ENCODE measurements at regions not wholly inside any gene's neighbourhood (a gene's known extent, or its start where the extent isn't known, plus 50 kb on each side); places are given as distances from the start of the nearest gene placed in this dataset.

GRCh38 chr2:164213916-164214315, 407.4 kb downstream of the GRB14 start:
- Mint-ChIP-seq H3K4me1 (ENCODE audit: low read depth, unreplicated experiment) (no peaks in the 10 kb centered on the region), H3K9me3 (ENCODE audit: unreplicated experiment) (no peaks in the 10 kb centered on the region), H3K27ac (ENCODE audit: unreplicated experiment) (no peak overlapping the region), H3K27me3 (ENCODE audit: insufficient read depth, unreplicated experiment) (peaks cover 3% of the 10 kb centered on the region), H3K36me3 (ENCODE audit: insufficient read depth, unreplicated experiment) (no peaks in the 10 kb centered on the region), H3K4me3 (ENCODE audit: unreplicated experiment) (no peak overlapping the region)
- no peaks in the 10 kb centered on the region for H3K27me3 ChIP-seq (replicated peaks; ENCODE audit: control insufficient read depth, insufficient read depth, low read length)
- ChIA-PET CTCF (no interaction called here), POLR2A (no interaction called here)
- intact Hi-C loops (cut with micrococcal nuclease; ENCODE audit: unreplicated experiment): no loop called here
- no TSS peak for BruUV-seq (replicated peaks)
- no peaks in the 10 kb centered on the region for H3K4me1 ChIP-seq
- no peak overlapping the region for H3K4me3 ChIP-seq (ENCODE audit: low read depth, low read length)
- TF ChIP-seq CTCF (IDR thresholded peaks at IDR 0.05; ENCODE audit: insufficient read depth in 1 of 2, low read depth in 1 of 2, low read length in 1 of 2, severe bottlenecking in 1 of 2, unreplicated experiment in 1 of 2): no peak
- no peak for DNase-seq
- no peaks in the 10 kb centered on the region for H3K9me3 ChIP-seq
- H3K36me3 ChIP-seq (ENCODE audit: control insufficient read depth, insufficient read depth, low read length): no peaks in the 10 kb centered on the region

- Mint-ChIP-seq H3K27ac (ENCODE audit: unreplicated experiment) (no peak overlapping the region), H3K27me3 (ENCODE audit: insufficient read depth, unreplicated experiment) (no peaks in the 10 kb centered on the region), H3K9me3 (ENCODE audit: unreplicated experiment) (no peaks in the 10 kb centered on the region), H3K36me3 (ENCODE audit: insufficient read depth, unreplicated experiment) (no peaks in the 10 kb centered on the region), H3K4me1 (ENCODE audit: low read depth, unreplicated experiment) (no peaks in the 10 kb centered on the region), H3K4me3 (ENCODE audit: unreplicated experiment) (no peak overlapping the region)
- ChIA-PET POLR2A (no interaction called here), CTCF (no interaction called here)
- no peak overlapping the region for H3K4me3 ChIP-seq (ENCODE audit: low read depth, low read length)
- TF ChIP-seq CTCF (IDR thresholded peaks at IDR 0.05; ENCODE audit: insufficient read depth in 1 of 2, low read depth in 1 of 2, low read length in 1 of 2, severe bottlenecking in 1 of 2, unreplicated experiment in 1 of 2): no peak
- BruUV-seq (replicated peaks): no TSS peak
- no peak for DNase-seq
- intact Hi-C loops (cut with micrococcal nuclease; ENCODE audit: unreplicated experiment): no loop called here
- H3K4me1 ChIP-seq: no peaks in the 10 kb centered on the region
- no peaks in the 10 kb centered on the region for H3K9me3 ChIP-seq
- H3K36me3 ChIP-seq (ENCODE audit: control insufficient read depth, insufficient read depth, low read length): no peaks in the 10 kb centered on the region
- no peaks in the 10 kb centered on the region for H3K27me3 ChIP-seq (replicated peaks; ENCODE audit: control insufficient read depth, insufficient read depth, low read length)
Observed at GRCh38 chr2:164205347-164205746, 415.9 kb downstream of the GRB14 start.

GRCh38 chr2:164203131-164203530, 418.2 kb downstream of the GRB14 start:
- CTCF ChIA-PET: no interaction called here
- no TSS peak for BruUV-seq (replicated peaks)
- H3K27me3 Mint-ChIP-seq (ENCODE audit: insufficient read depth, unreplicated experiment): no peaks in the 10 kb centered on the region

More at GRCh38 chr2:164203131-164203530, 418.2 kb downstream of the GRB14 start:
- H3K36me3 Mint-ChIP-seq (ENCODE audit: insufficient read depth, unreplicated experiment): no peaks in the 10 kb centered on the region
- Histone ChIP-seq H3K9me3 (no peaks in the 10 kb centered on the region), H3K27me3 (replicated peaks; ENCODE audit: control insufficient read depth, insufficient read depth, low read length) (no peaks in the 10 kb centered on the region), H3K4me1 (no peaks in the 10 kb centered on the region), H3K4me3 (ENCODE audit: low read depth, low read length) (no peak overlapping the region), H3K36me3 (ENCODE audit: control insufficient read depth, insufficient read depth, low read length) (no peaks in the 10 kb centered on the region)
- no peak overlapping the region for H3K4me3 Mint-ChIP-seq (ENCODE audit: unreplicated experiment)
- no peak for TF ChIP-seq CTCF (IDR thresholded peaks at IDR 0.05; ENCODE audit: insufficient read depth in 1 of 2, low read depth in 1 of 2, low read length in 1 of 2, severe bottlenecking in 1 of 2, unreplicated experiment in 1 of 2)
- no peak for DNase-seq
- POLR2A ChIA-PET: interaction anchor here (0.6 kb wide), 1 partner anchor 15 kb away, joined by 13 read pairs; no protein-coding TSS in a partner anchor
- no peaks in the 10 kb centered on the region for H3K4me1 Mint-ChIP-seq (ENCODE audit: low read depth, unreplicated experiment)
- H3K9me3 Mint-ChIP-seq (ENCODE audit: unreplicated experiment): no peaks in the 10 kb centered on the region
- H3K27ac Mint-ChIP-seq (ENCODE audit: unreplicated experiment): no peak overlapping the region
- intact Hi-C loops (cut with micrococcal nuclease; ENCODE audit: unreplicated experiment): no loop called here

Data from Caco-2 (cell line).